NB4 (cell line): ENCODE measurements at regions not wholly inside any gene's neighbourhood (a gene's known extent, or its start where the extent isn't known, plus 50 kb on each side); places are given as distances from the start of the nearest gene placed in this dataset.

ENCODE experiments used
- DNase-seq: peaks from one replicate; pipeline ENCODE4 v3.0.0; 2010; ENCODE audit warnings: low read depth
- H3K4me3 ChIP-seq: one replicate; pipeline ENCODE4 v1.5.1; 2011; ENCODE audit warnings: mild to moderate bottlenecking, low read depth, low read length, moderate library complexity
- CTCF ChIP-seq: IDR thresholded peaks from one replicate; pipeline ENCODE4 v1.5.1; 2012; ENCODE audit warnings: low read depth, low read length
- MAX ChIP-seq: IDR thresholded peaks from 2 replicates; pipeline ENCODE4 v1.6.1; 2011; ENCODE audit warnings: low read depth, low read length
- MYC ChIP-seq: IDR thresholded peaks from 2 replicates; pipeline ENCODE4 v1.6.1; 2011; ENCODE audit warnings: low read depth, low read length
- POLR2A ChIP-seq: IDR thresholded peaks from 2 replicates; pipeline ENCODE4 v1.6.1; 2011; ENCODE audit warnings: mild to moderate bottlenecking; ENCODE audit not compliant: insufficient read length; ENCODE audit errors: extremely low read depth

GRCh38 chr6:163694988-163695398 is 280.5 kb downstream of the QKI start:
- no peak for DNase-seq
- no peak overlapping the region for H3K4me3 ChIP-seq
- TF ChIP-seq POLR2A (no peak), MYC (no peak), CTCF (no peak)

- H3K4me3 ChIP-seq, result no peak overlapping the region
- TF ChIP-seq CTCF (no peak), POLR2A (no peak), MYC (no peak), MAX (no peak)
- no peak for DNase-seq
Observed at GRCh38 chr6:163694072-163694471, 279.6 kb downstream of the QKI start.

GRCh38 chr6:163691049-163691448 is 276.5 kb downstream of the QKI start:
- no peak overlapping the region for H3K4me3 ChIP-seq
- no peak for DNase-seq
- TF ChIP-seq MYC (no peak), POLR2A (no peak), MAX (no peak), CTCF (no peak)

- TF ChIP-seq MAX, result no peak
- no peak for TF ChIP-seq POLR2A
- TF ChIP-seq CTCF, result no peak
- TF ChIP-seq MYC, result no peak
- no peak for DNase-seq
- no peak overlapping the region for H3K4me3 ChIP-seq
Observed at GRCh38 chr6:163688739-163689362, 274.3 kb downstream of the QKI start.

GRCh38 chr6:163687075-163687474 is 272.6 kb downstream of the QKI start:
- TF ChIP-seq CTCF (no peak), MYC (no peak), MAX (no peak), POLR2A (no peak)
- DNase-seq, result no peak
- H3K4me3 ChIP-seq, result no peak overlapping the region

- DNase-seq, result no peak
- TF ChIP-seq POLR2A (no peak), MYC (no peak), MAX (no peak), CTCF (no peak)
- no peak overlapping the region for H3K4me3 ChIP-seq
Observed at GRCh38 chr6:163686301-163686700, 271.8 kb downstream of the QKI start.
